ENCODE measurements at regions not wholly inside any gene's neighbourhood (a gene's known extent, or its start where the extent isn't known, plus 50 kb on each side); places are given as distances from the start of the nearest gene placed in this dataset.

DNA sequence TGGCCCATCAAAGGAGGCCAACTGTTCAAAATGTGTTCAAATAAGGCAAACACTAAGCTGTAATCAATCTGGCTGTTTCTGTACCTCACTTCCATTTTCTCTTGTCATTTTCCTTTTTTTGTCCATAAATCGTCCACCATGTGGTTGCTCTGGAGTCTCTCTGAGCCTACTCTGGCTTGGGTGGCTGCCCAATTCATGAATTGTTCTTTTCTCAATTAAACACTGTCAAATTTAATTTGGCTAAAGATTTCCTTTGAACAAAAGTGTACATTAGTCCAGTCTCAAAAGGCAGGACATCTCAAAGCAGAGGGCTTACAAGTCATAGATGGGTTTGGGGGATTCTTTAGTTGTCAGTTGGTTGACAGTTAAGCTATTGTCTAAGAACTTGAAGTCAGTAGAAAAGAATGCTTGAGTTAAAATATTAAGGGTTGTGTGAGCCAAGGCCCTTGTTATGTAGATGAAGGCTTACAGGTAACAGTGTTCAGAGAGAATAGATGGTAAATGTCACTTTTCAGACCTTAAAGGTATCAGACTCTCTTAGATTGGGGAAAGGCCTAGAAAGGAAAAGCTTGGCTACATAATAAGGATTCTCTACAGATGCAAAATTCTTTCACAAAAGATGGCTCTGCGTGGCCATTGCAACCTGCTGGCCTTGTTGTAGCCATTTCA lies 831.2 kb upstream of the CDH2 start:
- WGBS (ENCODE audit: low lambda C conversion rate), result 5% methylated on average over 2 of the region's 2 CpGs
- Histone ChIP-seq H3K27ac (ENCODE audit: extremely low read length, insufficient read depth, low read length) (no peak overlapping the region), H3K27me3 (ENCODE audit: control insufficient read depth in 1 of 2, insufficient read depth in 2 of 2, low read length in 2 of 2) (no peaks in the 10 kb centered on the region), H3K79me2 (ENCODE audit: insufficient read depth, low read length) (no peaks in the 10 kb centered on the region), H2AFZ (ENCODE audit: low read length) (no peak overlapping the region), H3K9me3 (ENCODE audit: low read length) (no peaks in the 10 kb centered on the region), H3K4me3 (replicated peaks in 1 of 3; ENCODE audit: insufficient read depth in 1 of 3, low read depth in 2 of 3, low read length in 3 of 3) (no peak overlapping the region), H3K4me2 (ENCODE audit: low read depth, low read length) (no peak overlapping the region), H3K9ac (ENCODE audit: insufficient read depth, low read depth, low read length) (no peak overlapping the region), H4K20me1 (ENCODE audit: insufficient read depth, low read length) (no peaks in the 10 kb centered on the region), H3K36me3 (replicated peaks in 1 of 2; ENCODE audit: control insufficient read depth in 1 of 2, insufficient read depth in 2 of 2, low read length in 2 of 2) (no peaks in the 10 kb centered on the region), H3K4me1 (ENCODE audit: insufficient read depth, low read length) (0 out of 2 replicates have a peak, but pooled peaks cover 1% of the 10 kb centered on the region)
- TF ChIP-seq MIER3 (CRISPR knock-in tag; IDR thresholded peaks at IDR 0.05; ENCODE audit: borderline replicate concordance) (no peak), POLR2AphosphoS5 (IDR thresholded peaks at IDR 0.05; ENCODE audit: low read depth, low read length) (no peak), KLF11 (CRISPR knock-in tag; IDR thresholded peaks at IDR 0.05) (no peak), ZBTB21 (CRISPR knock-in tag; IDR thresholded peaks at IDR 0.05) (no peak), TGIF2 (CRISPR knock-in tag; IDR thresholded peaks at IDR 0.05) (no peak), STAG1 (CRISPR knock-in tag; IDR thresholded peaks at IDR 0.05) (no peak), HDAC2 (CRISPR knock-in tag; IDR thresholded peaks at IDR 0.05) (no peak), ZBTB3 (CRISPR knock-in tag; IDR thresholded peaks at IDR 0.05; ENCODE audit: borderline replicate concordance, low read depth) (no peak)
- TF ChIP-seq, protein P1, sequence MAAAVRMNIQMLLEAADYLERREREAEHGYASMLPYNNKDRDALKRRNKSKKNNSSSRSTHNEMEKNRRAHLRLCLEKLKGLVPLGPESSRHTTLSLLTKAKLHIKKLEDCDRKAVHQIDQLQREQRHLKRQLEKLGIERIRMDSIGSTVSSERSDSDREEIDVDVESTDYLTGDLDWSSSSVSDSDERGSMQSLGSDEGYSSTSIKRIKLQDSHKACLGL (CRISPR knock-in tag; IDR thresholded peaks at IDR 0.05), result no peak
- TF ChIP-seq, protein P2, sequence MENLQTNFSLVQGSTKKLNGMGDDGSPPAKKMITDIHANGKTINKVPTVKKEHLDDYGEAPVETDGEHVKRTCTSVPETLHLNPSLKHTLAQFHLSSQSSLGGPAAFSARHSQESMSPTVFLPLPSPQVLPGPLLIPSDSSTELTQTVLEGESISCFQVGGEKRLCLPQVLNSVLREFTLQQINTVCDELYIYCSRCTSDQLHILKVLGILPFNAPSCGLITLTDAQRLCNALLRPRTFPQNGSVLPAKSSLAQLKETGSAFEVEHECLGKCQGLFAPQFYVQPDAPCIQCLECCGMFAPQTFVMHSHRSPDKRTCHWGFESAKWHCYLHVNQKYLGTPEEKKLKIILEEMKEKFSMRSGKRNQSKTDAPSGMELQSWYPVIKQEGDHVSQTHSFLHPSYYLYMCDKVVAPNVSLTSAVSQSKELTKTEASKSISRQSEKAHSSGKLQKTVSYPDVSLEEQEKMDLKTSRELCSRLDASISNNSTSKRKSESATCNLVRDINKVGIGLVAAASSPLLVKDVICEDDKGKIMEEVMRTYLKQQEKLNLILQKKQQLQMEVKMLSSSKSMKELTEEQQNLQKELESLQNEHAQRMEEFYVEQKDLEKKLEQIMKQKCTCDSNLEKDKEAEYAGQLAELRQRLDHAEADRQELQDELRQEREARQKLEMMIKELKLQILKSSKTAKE (CRISPR knock-in tag; IDR thresholded peaks at IDR 0.05; ENCODE audit: borderline replicate concordance), result no peak
- POLR2A ChIA-PET, result no interaction called here
- no peak for DNase-seq (ENCODE audit: low spot score)
- CTCF ChIA-PET (ENCODE audit: low intra/inter-chr PET ratio, low total read pairs), result no interaction called here
- intact Hi-C loops (cut with micrococcal nuclease; ENCODE audit: unreplicated experiment), result no loop called here
- FAIRE-seq, result no peak
- no TSS peak for BruUV-seq (replicated peaks)
- in situ Hi-C loops (cut with HindIII; ENCODE audit: extremely low pct_ligation_motif_present, low pct_unique_long_range_greater_than_20kb), result no loop called here
- no peak for ATAC-seq
